IMR-90 (cell line): ENCODE measurements at regions not wholly inside any gene's neighbourhood (a gene's known extent, or its start where the extent isn't known, plus 50 kb on each side); places are given as distances from the start of the nearest gene placed in this dataset.

Source experiments
- ATAC-seq: fragments of 200-7000 bp; cut with Tn5 transposase; 2 replicates; pipeline ENCODE4 v1.9.1; 2020; ENCODE audit warnings: low read depth, mild to moderate bottlenecking, moderate library complexity
- BruUV-seq: library from RNA; stranded (reverse); fragments of 400-500 nt; replicated peaks from 2 replicates; lab custom pipeline; 2021; lab: Mats Ljungman, UMichigan
- CTCF ChIA-PET: fragments of 300-600 bp; formaldehyde crosslinking; extraction: SDS; loops from one replicate; lab custom pipeline; 2021; ENCODE audit warnings: antibody characterized with exemption; lab: Yijun Ruan, JAX
- POLR2A ChIA-PET: fragments of 300-600 bp; sonication (Branson Sonifier 250); formaldehyde crosslinking; loops from one replicate; lab custom pipeline; 2022; ENCODE audit warnings: antibody characterized with exemption; ENCODE audit not compliant: unreplicated experiment; lab: Charles Lee
- DNase-seq: peaks from one replicate; pipeline ENCODE4 v3.0.0; 2013
- H2AFZ ChIP-seq: replicated peaks from 2 replicates; pipeline ENCODE3; 2013; ENCODE audit warnings: low read length, mild to moderate bottlenecking; ENCODE audit not compliant: poor library complexity
- H2AK5ac ChIP-seq: 2 replicates; pipeline ENCODE4 v1.6.1; 2013; ENCODE audit warnings: low read depth, low read length, inconsistent platforms
- H2AK9ac ChIP-seq: replicated peaks from 2 replicates; pipeline ENCODE3; 2013; ENCODE audit warnings: mild to moderate bottlenecking, low read depth, low read length, moderate library complexity; ENCODE audit not compliant: poor library complexity
- H2BK120ac ChIP-seq: 2 replicates; pipeline ENCODE4 v1.6.1; 2013; ENCODE audit warnings: low read depth, low read length, inconsistent platforms
- H2BK15ac ChIP-seq: 3 replicates; pipeline ENCODE4 v1.6.1; 2013; ENCODE audit warnings: low read depth, low read length, inconsistent platforms
- H2BK20ac ChIP-seq: 2 replicates; pipeline ENCODE4 v1.6.1; 2013; ENCODE audit warnings: low read depth, mild to moderate bottlenecking, inconsistent platforms, low read length, moderate library complexity
- H2BK5ac ChIP-seq: 2 replicates; pipeline ENCODE4 v1.6.1; 2013; ENCODE audit warnings: mild to moderate bottlenecking, low read depth, low read length, inconsistent platforms; ENCODE audit not compliant: poor library complexity, severe bottlenecking
- H3K14ac ChIP-seq: replicated peaks from 2 replicates; pipeline ENCODE4 v1.6.1; 2013; ENCODE audit warnings: low read depth, low read length, inconsistent platforms
- H3K18ac ChIP-seq: 2 replicates; pipeline ENCODE4 v1.6.1; 2013; ENCODE audit warnings: low read depth, low read length, control low read depth
- H3K23ac ChIP-seq: 2 replicates; pipeline ENCODE4 v1.6.1; 2013; ENCODE audit warnings: low read depth, low read length, inconsistent platforms
- H3K27ac ChIP-seq: 2 replicates; pipeline ENCODE4 v1.5.1; 2013; ENCODE audit warnings: mild to moderate bottlenecking, control low read depth, low read length; ENCODE audit not compliant: insufficient read depth
- H3K27me3 ChIP-seq: 2 replicates; pipeline ENCODE4 v1.6.1; 2013; ENCODE audit warnings: low read length; ENCODE audit not compliant: control insufficient read depth, insufficient read depth
- H3K36me3 ChIP-seq: 2 replicates; pipeline ENCODE4 v1.6.1; 2013; ENCODE audit warnings: low read length, mixed read lengths; ENCODE audit not compliant: control insufficient read depth, insufficient read depth
- H3K4ac ChIP-seq: 2 replicates; pipeline ENCODE4 v1.6.1; 2013; ENCODE audit warnings: low read depth, low read length, inconsistent platforms
- H3K4me1 ChIP-seq: 2 replicates; pipeline ENCODE4 v1.6.1; 2013; ENCODE audit warnings: low read length, mixed read lengths; ENCODE audit not compliant: control insufficient read depth, insufficient read depth
- H3K4me2 ChIP-seq: 2 replicates; pipeline ENCODE4 v1.6.1; 2013; ENCODE audit warnings: low read depth, mild to moderate bottlenecking, control low read depth, low read length, moderate library complexity
- H3K4me3 ChIP-seq: 2 replicates; pipeline ENCODE4 v1.5.1; 2013; ENCODE audit warnings: low read depth, mild to moderate bottlenecking, control low read depth, low read length, moderate library complexity; ENCODE audit not compliant: insufficient read depth
- H3K56ac ChIP-seq: 2 replicates; pipeline ENCODE4 v1.6.1; 2013; ENCODE audit warnings: low read length, inconsistent platforms; ENCODE audit not compliant: insufficient read depth; ENCODE audit errors: extremely low read depth
- H3K79me1 ChIP-seq, 2 experiments: 2 replicates each; pipeline ENCODE4 v1.6.1; 2013; ENCODE audit warnings: low read length in 2 of 2, inconsistent platforms in 1 of 2, low read depth in 1 of 2
- H3K9ac ChIP-seq: 2 replicates; pipeline ENCODE4 v1.6.1; 2013; ENCODE audit warnings: low read depth, low read length, control low read depth
- H3K9me1 ChIP-seq: 2 replicates; pipeline ENCODE4 v1.6.1; 2013; ENCODE audit warnings: low read length, inconsistent platforms; ENCODE audit not compliant: insufficient read depth
- H3K9me3 ChIP-seq: 2 replicates; pipeline ENCODE4 v1.6.1; 2013; ENCODE audit warnings: low read length; ENCODE audit not compliant: control insufficient read depth, insufficient read depth
- H4K20me1 ChIP-seq: 2 replicates; pipeline ENCODE4 v1.6.1; 2013; ENCODE audit warnings: low read length, inconsistent platforms; ENCODE audit not compliant: insufficient read depth
- H4K5ac ChIP-seq: 2 replicates; pipeline ENCODE4 v1.6.1; 2013; ENCODE audit warnings: mild to moderate bottlenecking, low read depth, low read length, control low read depth
- H4K8ac ChIP-seq, 2 experiments: 2 replicates each; pipeline ENCODE4 v1.6.1; 2013; ENCODE audit warnings: low read depth in 2 of 2, low read length in 2 of 2, control low read depth in 1 of 2, inconsistent platforms in 1 of 2
- H4K91ac ChIP-seq: 2 replicates; pipeline ENCODE4 v1.6.1; 2013; ENCODE audit warnings: low read depth, low read length, inconsistent platforms; ENCODE audit not compliant: insufficient read depth
- BHLHE40 ChIP-seq: fragments of 150-350 bp; IDR thresholded peaks from 2 replicates; pipeline ENCODE4 v1.6.1; 2016; ENCODE audit warnings: mild to moderate bottlenecking, low read depth, low read length
- CEBPB ChIP-seq: IDR thresholded peaks from 2 replicates; pipeline ENCODE4 v1.6.1; 2012; ENCODE audit warnings: low read depth, low read length, improper control_type of control experiment
- CHD1 ChIP-seq: IDR thresholded peaks from 2 replicates; pipeline ENCODE4 v1.6.1; 2012; ENCODE audit warnings: low read depth, low read length, improper control_type of control experiment
- CTCF ChIP-seq: conservative IDR thresholded peaks from 2 replicates; pipeline ENCODE4 v1.5.1; 2012; ENCODE audit warnings: mild to moderate bottlenecking, low read depth, low read length, improper control_type of control experiment
- ELK1 ChIP-seq: fragments of 150-350 bp; IDR thresholded peaks from 2 replicates; pipeline ENCODE4 v1.6.1; 2016; ENCODE audit warnings: low read depth, mild to moderate bottlenecking, low read length, moderate library complexity, borderline replicate concordance
- FOS ChIP-seq: fragments of 150-350 bp; IDR thresholded peaks from 2 replicates; pipeline ENCODE4 v1.6.1; 2016; ENCODE audit warnings: low read depth, low read length
- MAFK ChIP-seq: IDR thresholded peaks from 2 replicates; pipeline ENCODE4 v1.6.1; 2012; ENCODE audit warnings: low read depth, low read length, improper control_type of control experiment
- MAZ ChIP-seq: IDR thresholded peaks from 2 replicates; pipeline ENCODE4 v1.6.1; 2012; ENCODE audit warnings: low read depth, mild to moderate bottlenecking, low read length, improper control_type of control experiment, moderate library complexity, borderline replicate concordance
- MXI1 ChIP-seq: IDR thresholded peaks from 2 replicates; pipeline ENCODE4 v1.6.1; 2012; ENCODE audit warnings: low read depth, mild to moderate bottlenecking, low read length, moderate library complexity, borderline replicate concordance
- NFE2L2 ChIP-seq: fragments of 150-350 bp; IDR thresholded peaks from 2 replicates; pipeline ENCODE4 v1.6.1; 2016; ENCODE audit warnings: low read depth, mild to moderate bottlenecking, low read length
- POLR2A ChIP-seq: IDR thresholded peaks from 2 replicates; pipeline ENCODE4 v1.6.1; 2012; ENCODE audit warnings: mild to moderate bottlenecking, low read depth, low read length
- RAD21 ChIP-seq: IDR thresholded peaks from 2 replicates; pipeline ENCODE4 v1.6.1; 2012; ENCODE audit warnings: low read length, improper control_type of control experiment
- RCOR1 ChIP-seq: IDR thresholded peaks from 2 replicates; pipeline ENCODE4 v1.6.1; 2012; ENCODE audit warnings: mild to moderate bottlenecking, low read length, improper control_type of control experiment; ENCODE audit not compliant: insufficient replicate concordance
- RFX5 ChIP-seq: IDR thresholded peaks from 2 replicates; pipeline ENCODE4 v1.8.0; 2012; ENCODE audit warnings: low read depth, mild to moderate bottlenecking, low read length, moderate library complexity
- SMC3 ChIP-seq: fragments of 150-350 bp; IDR thresholded peaks from 2 replicates; pipeline ENCODE4 v1.6.1; 2016; ENCODE audit warnings: low read depth, mild to moderate bottlenecking, antibody characterized with exemption, low read length, moderate library complexity
- USF2 ChIP-seq: fragments of 150-350 bp; IDR thresholded peaks from 2 replicates; pipeline ENCODE4 v1.6.1; 2017; ENCODE audit warnings: mild to moderate bottlenecking, antibody characterized with exemption, low read length, low read depth
- WGBS, 2 experiments: methylation state at CpG; one replicate each; pipeline versions ENCODE4 v1.1.5 to v1.1.7; 2013; ENCODE audit warnings: missing lambda C conversion rate in 2 of 2; ENCODE audit not compliant: insufficient read length in 1 of 2; ENCODE audit errors: extremely low coverage in 2 of 2; 5-methylcytosine and 5-hydroxymethylcytosine counted together
- dilution Hi-C: fragments of 300-500 bp; cut with HindIII; formaldehyde crosslinking; loops from one replicate; pipeline ENCODE4 v1.14.3; 2018; ENCODE audit warnings: low sequenced_read_pairs; ENCODE audit not compliant: unreplicated experiment
- in situ Hi-C: fragments of 300-500 bp; cut with MboI; formaldehyde crosslinking; loops from 3 replicates; pipeline ENCODE4 v1.14.3; 2019; ENCODE audit warnings: low sequenced_read_pairs, inconsistent platforms, mixed read lengths
- intact Hi-C: fragments of 100-400 bp; cut with micrococcal nuclease; formaldehyde crosslinking; loops from 2 replicates; pipeline ENCODE4 v1.10.0; 2022

GRCh38 chr7:24448038-24448437, 125.2 kb upstream of the PALS2 start:
- in situ Hi-C loops (no loop called here), intact Hi-C loops (no loop called here), dilution Hi-C loops (no loop called here)
- ATAC-seq (no peak), DNase-seq (no peak)
- POLR2A ChIA-PET: interaction anchor here (0.7 kb wide), 1 partner anchor 18 kb away, joined by 3 read pairs; no protein-coding TSS in a partner anchor
- H3K27me3 ChIP-seq: no peaks in the 10 kb centered on the region
- no peak overlapping the region for H2BK15ac ChIP-seq
- no peaks in the 10 kb centered on the region for H3K9me1 ChIP-seq
- H3K4me1 ChIP-seq: no peaks in the 10 kb centered on the region
- no peak overlapping the region for H2BK5ac ChIP-seq
- no peak overlapping the region for H4K5ac ChIP-seq
- H3K4ac ChIP-seq: no peak overlapping the region
- no peak overlapping the region for H3K4me2 ChIP-seq
- H2AK9ac ChIP-seq: no peak overlapping the region
- WGBS, 2 experiments: no CpG with 5 or more reads among the region's 4 CpGs
- H3K79me1 ChIP-seq: no peaks in the 10 kb centered on the region
- H3K56ac ChIP-seq: no peak overlapping the region
- H2BK120ac ChIP-seq: no peak overlapping the region
- H2AFZ ChIP-seq: no peak overlapping the region
- H3K9me3 ChIP-seq: no peaks in the 10 kb centered on the region
- no peak overlapping the region for H4K8ac ChIP-seq
- no peaks in the 10 kb centered on the region for H3K36me3 ChIP-seq
- no peak for TF ChIP-seq BHLHE40
- TF ChIP-seq MAZ: no peak
- TF ChIP-seq MAFK: no peak
- no peak for TF ChIP-seq CHD1
- no peak for TF ChIP-seq ELK1
- no peak for TF ChIP-seq NFE2L2
- no peak for TF ChIP-seq FOS
- TF ChIP-seq POLR2A: no peak
- TF ChIP-seq SMC3: no peak
- no peak for TF ChIP-seq RAD21
- no peak for TF ChIP-seq CTCF
- TF ChIP-seq RCOR1: no peak
- no peak for TF ChIP-seq CEBPB
- TF ChIP-seq USF2: no peak
- TF ChIP-seq MXI1: no peak
- TF ChIP-seq RFX5: no peak
- no peak overlapping the region for H3K23ac ChIP-seq
- CTCF ChIA-PET: no interaction called here
- no peak overlapping the region for H3K14ac ChIP-seq
- no peak overlapping the region for H4K91ac ChIP-seq
- BruUV-seq: no TSS peak
- H2BK20ac ChIP-seq: no peak overlapping the region
- no peak overlapping the region for H3K4me3 ChIP-seq
- no peak overlapping the region for H3K18ac ChIP-seq
- no peaks in the 10 kb centered on the region for H4K20me1 ChIP-seq
- no peak overlapping the region for H2AK5ac ChIP-seq
- no peak overlapping the region for H3K9ac ChIP-seq
- H3K27ac ChIP-seq: no peak overlapping the region
